Activated CD8-positive, alpha-beta memory T cell treated with anti-CD3 and anti-CD28 coated beads, Interleukin-2, amount 50 U/mL, for 4 hours (primary cell): ENCODE measurements at regions not wholly inside any gene's neighbourhood (a gene's known extent, or its start where the extent isn't known, plus 50 kb on each side); places are given as distances from the start of the nearest gene placed in this dataset.
A peak's percentile ranks its signal among the peaks of the same experiment; 100 is the strongest.

ENCODE experiments used
- DNase-seq: peaks from one replicate; pipeline ENCODE4 v3.0.0-alpha.2; 2020

GRCh38 chr10:3908183-3908582 lies 123.2 kb upstream of the KLF6 start:
- DNase-seq = no peak

DNA sequence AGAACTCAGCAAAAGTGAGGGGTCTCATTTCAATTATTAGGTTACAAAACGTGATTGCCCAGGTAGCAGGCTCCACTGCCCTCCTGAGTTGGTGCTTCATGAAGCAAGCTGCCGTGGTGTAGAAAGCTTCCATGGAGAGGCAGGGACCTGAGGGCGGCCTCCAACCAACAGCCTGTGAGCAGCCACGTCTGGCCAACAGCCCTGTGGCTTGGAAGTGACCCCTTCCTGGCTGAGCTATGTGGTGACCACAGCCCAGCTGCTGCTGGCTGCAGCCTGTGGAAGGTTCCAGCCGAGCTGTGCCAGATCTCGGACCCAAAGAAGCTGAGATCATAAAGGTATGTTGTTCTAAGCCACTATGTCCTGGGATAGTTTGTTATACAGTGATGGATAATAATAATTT lies 122.5 kb upstream of the KLF6 start:
- no peak for DNase-seq

- DNase-seq = no peak
Measured at GRCh38 chr10:3906511-3907111, 121.6 kb upstream of the KLF6 start.

GRCh38 chr10:3904419-3904960 lies 119.5 kb upstream of the KLF6 start:
- DNase-seq = no peak

DNA sequence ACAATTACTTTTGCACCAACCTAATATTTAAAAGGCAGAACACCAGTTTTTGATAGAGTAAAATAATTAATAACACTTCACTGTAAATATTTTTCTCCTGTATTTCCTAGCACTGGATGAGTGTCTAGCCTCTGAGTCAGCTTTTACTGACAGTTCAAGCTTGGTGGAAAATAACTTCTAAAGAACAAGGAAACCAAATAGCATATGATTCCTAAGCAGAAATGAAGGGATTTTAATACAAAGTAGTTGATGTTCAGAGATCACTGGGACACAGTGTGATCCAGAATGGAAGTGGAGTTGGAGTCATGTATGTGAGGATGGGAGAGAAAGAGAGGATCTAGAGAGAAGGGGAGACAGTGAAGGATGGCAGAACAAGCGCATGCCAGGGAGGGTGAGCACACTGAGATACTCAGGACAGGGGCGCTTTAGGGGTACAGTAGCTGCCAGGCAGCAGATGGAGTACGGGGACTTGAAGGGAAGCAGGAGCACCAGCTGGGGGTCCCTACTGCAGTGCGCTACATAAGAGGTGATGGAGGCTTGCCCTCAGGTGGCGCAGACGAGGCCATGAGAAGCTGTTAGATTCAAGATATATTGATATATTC lies 117.9 kb upstream of the KLF6 start:
- no peak for DNase-seq

DNA sequence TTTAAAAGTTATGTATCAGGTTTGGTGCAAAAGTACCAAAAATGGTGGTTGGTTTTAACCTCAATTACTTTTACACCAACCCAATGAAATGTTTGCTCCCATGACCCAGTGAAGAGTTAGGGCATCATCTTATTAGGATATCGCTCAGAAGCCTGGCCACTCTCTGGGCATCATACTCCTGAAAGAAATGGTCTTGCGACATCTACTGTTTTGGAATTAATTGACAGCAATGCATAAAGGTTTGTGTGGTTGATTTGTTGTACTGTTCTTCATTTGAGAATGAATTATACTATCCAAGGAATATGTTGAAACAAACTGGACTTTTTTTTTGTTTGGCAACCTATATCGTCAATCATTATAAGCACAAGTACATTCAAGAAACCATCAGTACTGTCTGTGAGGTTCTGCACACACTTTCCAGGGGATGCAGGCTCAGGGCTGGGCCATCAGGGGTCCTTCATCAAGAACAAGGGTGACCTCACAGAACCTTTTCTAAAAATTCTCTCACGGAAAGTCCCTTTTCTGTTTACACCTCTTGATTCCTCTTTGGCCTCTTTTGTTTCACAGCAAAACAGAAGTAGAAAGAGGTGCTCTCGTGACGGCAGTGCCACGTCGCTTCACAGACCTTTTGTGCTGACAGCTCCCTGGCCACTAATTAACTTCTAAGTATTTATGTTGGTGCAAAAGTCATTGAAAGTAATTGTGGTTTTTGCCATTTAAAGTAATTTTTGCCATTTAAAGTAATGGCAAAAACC lies 117.2 kb upstream of the KLF6 start:
- DNase-seq = peak; percentile 24

- DNase-seq = no peak
Measured at GRCh38 chr10:3901370-3901769, 116.4 kb upstream of the KLF6 start.

- no peak for DNase-seq
Measured at GRCh38 chr10:3900391-3900790, 115.4 kb upstream of the KLF6 start.

- DNase-seq = no peak
Measured at GRCh38 chr10:3898821-3899220, 113.8 kb upstream of the KLF6 start.

DNA sequence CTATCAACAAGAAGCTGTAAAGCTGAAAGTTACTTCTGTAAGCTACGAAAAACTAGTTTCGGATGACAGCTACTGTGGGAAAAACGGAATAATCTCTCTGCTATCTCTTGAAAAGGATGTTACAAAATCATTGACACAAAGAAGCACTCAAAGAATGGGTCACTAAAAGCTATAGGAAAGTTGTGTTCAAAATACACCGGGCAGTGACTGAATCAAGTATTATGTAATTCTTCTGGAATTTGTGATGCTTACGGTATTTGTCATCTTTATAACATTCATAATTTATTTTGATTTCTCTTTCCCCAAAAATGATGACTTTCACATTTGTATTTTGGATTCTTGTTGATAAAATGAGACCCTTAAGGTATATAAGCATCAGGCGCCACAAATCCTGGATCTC lies 112.1 kb upstream of the KLF6 start:
- DNase-seq = no peak

GRCh38 chr10:3896161-3896560 lies 111.2 kb upstream of the KLF6 start:
- no peak for DNase-seq

DNA sequence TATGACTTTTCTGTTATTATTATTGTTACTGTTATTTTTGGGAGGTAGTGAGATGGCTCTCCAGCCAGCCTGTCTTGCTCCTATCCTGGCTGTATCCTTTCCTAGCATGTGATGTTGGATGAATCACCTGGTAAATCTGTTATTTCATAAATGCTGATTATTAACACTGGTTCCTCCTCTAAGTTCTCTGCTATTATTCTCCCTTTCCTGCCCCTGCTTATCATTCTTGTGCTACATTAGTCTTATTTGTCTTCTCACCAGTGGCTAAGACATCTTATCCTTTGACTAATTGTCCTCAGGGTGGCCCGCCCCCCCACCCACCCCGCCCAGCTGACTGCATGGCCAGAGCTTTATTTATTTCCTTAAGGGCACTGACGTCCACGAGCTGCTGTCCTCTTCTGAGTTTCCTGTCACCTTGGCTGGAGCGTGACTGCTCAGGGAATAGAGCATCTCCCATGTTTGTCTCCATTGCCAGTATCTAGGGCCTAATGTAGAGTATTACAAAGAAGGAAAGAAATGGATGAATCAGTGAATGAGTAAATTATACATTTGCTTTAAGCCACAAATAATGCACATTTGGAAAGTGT lies 110.1 kb upstream of the KLF6 start:
- no peak for DNase-seq

DNA sequence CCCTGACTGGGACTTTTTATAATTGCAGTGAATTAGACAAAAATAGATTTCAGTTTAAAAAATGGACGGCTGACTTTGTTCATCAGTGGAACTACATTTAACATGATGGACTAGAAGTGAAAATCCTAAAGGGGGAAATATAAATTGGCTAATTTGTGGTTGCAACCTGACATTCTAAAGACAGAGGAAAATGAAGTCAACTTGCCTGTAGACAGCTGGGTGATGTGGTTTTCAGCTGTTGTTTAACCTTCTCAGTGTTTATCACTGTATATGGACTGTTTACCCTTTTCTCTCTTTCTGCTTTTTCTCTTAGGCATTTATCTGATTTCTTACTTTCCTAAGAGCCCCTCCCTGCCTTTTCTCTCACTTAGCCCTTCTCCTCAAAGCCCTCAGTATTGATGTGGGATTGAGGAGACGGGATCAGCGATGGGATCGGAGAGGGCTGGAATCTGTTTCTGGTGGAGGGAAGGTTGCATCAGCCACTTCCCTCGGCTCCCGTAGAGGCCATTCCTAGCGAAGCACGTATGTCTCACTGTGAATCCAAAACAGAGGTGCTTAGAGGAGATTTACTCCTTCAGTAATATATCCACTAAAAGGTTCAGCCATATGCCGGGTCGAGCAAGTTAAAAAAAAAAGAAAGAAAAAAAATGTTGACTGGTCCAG lies 109.0 kb upstream of the KLF6 start:
- no peak for DNase-seq

- no peak for DNase-seq
Measured at GRCh38 chr10:3892440-3893425, 107.7 kb upstream of the KLF6 start.

- no peak for DNase-seq
Measured at GRCh38 chr10:3891396-3891795, 106.4 kb upstream of the KLF6 start.

DNA sequence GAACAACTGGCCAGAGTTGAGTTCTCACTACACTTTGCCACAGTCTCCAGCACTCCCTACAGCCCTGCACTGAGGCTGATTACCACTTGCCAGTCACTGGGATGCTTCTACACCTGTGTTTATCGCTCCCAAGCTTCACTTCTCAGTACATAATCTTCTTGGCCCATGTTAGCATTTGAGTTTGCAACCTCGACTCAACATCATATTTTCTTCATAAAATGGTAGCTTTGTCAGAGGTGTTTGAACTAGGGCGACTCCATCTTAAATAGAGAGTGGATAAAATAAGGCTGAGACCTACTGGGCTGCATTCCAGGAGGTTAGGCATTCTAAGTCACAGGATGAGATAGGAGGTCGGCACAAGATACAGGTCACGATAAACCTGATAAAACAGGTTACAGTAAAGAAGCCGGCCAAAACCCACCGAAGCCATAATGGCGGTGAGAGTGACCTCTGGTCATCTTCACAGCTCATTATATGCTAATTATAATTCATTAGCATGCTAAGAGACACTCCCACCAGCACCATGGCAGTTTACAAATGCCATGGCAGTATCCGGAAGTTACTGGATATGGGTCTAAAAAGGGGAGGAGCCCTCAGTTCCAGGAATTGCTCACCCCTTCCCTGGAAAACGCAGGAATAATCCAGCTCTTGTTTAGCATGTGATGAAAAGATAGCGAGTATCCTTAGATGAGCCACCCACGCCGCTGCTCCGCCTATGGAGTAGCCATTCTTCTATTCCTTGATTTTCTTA lies 105.8 kb upstream of the KLF6 start:
- DNase-seq = no peak

GRCh38 chr10:3889961-3890522 lies 105.0 kb upstream of the KLF6 start:
- no peak for DNase-seq

GRCh38 chr10:3887885-3888476 lies 103.0 kb upstream of the KLF6 start:
- DNase-seq = peak; percentile 57

DNA sequence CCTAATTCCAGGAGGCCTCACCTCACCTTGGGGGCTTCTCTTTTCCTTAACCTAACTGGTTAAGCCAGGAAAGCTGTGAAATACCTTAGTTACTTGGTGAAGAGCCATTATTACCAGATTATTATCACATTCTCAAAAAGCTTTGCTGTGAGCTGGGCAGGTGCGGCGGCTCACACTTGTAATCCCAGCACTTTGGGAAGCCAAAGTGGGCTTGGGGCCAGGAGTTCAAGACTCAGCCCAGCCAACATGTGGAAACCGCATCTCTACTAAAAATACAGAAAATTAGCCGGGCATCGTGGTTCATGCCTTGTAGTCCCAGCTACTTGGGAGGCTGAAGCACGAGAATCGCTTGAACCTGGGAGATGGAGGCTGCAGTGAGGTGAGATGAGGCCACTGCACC lies 102.4 kb upstream of the KLF6 start:
- no peak for DNase-seq

GRCh38 chr10:3886641-3887251 lies 101.7 kb upstream of the KLF6 start:
- no peak for DNase-seq
